Glutamatergic neuron (in vitro differentiated cells): ENCODE measurements at regions not wholly inside any gene's neighbourhood (a gene's known extent, or its start where the extent isn't known, plus 50 kb on each side); places are given as distances from the start of the nearest gene placed in this dataset.

Source experiments
- DNase-seq: peaks from one replicate; pipeline ENCODE4 v3.0.0; 2022
- H3K27ac Mint-ChIP-seq: one replicate; pipeline ENCODE4 v1.8.0; 2020; ENCODE audit warnings: mild to moderate bottlenecking, mixed read lengths, inconsistent platforms; ENCODE audit not compliant: unreplicated experiment
- H3K27me3 Mint-ChIP-seq: one replicate; pipeline ENCODE4 v1.8.0; 2020; ENCODE audit warnings: mild to moderate bottlenecking, moderate library complexity, mixed read lengths, inconsistent platforms; ENCODE audit not compliant: unreplicated experiment
- H3K36me3 Mint-ChIP-seq: one replicate; pipeline ENCODE4 v1.8.0; 2020; ENCODE audit warnings: mild to moderate bottlenecking, mixed read lengths, inconsistent platforms; ENCODE audit not compliant: unreplicated experiment
- H3K4me1 Mint-ChIP-seq: one replicate; pipeline ENCODE4 v1.8.0; 2020; ENCODE audit warnings: mild to moderate bottlenecking, low read depth, mixed read lengths, inconsistent platforms; ENCODE audit not compliant: unreplicated experiment
- H3K4me3 Mint-ChIP-seq: one replicate; pipeline ENCODE4 v1.8.0; 2020; ENCODE audit warnings: mild to moderate bottlenecking, mixed read lengths, inconsistent platforms; ENCODE audit not compliant: unreplicated experiment
- H3K9me3 Mint-ChIP-seq: one replicate; pipeline ENCODE4 v1.8.0; 2020; ENCODE audit warnings: mild to moderate bottlenecking, moderate library complexity, mixed read lengths, inconsistent platforms; ENCODE audit not compliant: unreplicated experiment
- TF ChIP-seq, protein P1 (sequence below): fragments of 200-600 bp; sonication (generic); IDR thresholded peaks from one replicate; pipeline ENCODE4 v1.5.0; 2021; ENCODE audit not compliant: partially characterized antibody, unreplicated experiment

- H3K36me3 Mint-ChIP-seq: no peaks in the 10 kb centered on the region
- H3K4me1 Mint-ChIP-seq: no peaks in the 10 kb centered on the region
- no peaks in the 10 kb centered on the region for H3K27me3 Mint-ChIP-seq
- TF ChIP-seq, protein P1, sequence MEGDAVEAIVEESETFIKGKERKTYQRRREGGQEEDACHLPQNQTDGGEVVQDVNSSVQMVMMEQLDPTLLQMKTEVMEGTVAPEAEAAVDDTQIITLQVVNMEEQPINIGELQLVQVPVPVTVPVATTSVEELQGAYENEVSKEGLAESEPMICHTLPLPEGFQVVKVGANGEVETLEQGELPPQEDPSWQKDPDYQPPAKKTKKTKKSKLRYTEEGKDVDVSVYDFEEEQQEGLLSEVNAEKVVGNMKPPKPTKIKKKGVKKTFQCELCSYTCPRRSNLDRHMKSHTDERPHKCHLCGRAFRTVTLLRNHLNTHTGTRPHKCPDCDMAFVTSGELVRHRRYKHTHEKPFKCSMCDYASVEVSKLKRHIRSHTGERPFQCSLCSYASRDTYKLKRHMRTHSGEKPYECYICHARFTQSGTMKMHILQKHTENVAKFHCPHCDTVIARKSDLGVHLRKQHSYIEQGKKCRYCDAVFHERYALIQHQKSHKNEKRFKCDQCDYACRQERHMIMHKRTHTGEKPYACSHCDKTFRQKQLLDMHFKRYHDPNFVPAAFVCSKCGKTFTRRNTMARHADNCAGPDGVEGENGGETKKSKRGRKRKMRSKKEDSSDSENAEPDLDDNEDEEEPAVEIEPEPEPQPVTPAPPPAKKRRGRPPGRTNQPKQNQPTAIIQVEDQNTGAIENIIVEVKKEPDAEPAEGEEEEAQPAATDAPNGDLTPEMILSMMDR: no peak
- no peak for DNase-seq
- H3K9me3 Mint-ChIP-seq: no peaks in the 10 kb centered on the region
- no peak overlapping the region for H3K27ac Mint-ChIP-seq
- no peak overlapping the region for H3K4me3 Mint-ChIP-seq
These were observed 94.6 kb downstream of the COX18 start for GRCh38 chr4:72974694-72975487.

DNA sequence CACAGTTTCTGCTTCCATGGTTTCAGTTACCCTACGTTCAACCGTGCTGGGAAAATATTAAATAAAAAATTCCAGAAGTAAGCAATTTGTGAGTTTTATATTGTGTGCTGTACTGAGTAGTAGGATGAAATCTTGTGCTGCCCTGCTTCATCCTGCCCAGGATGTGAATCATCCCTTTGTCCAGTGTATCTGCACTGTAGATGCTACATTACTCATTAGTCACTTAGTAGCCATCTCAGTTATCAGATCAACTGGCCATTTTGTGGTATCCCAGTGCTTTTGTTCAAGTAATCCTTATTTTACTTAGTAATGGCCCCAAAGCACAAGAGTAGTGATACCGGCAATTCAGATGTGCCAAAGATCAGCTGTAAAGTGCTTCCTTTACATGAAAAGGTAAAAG is 97.9 kb downstream of the COX18 start:
- H3K27ac Mint-ChIP-seq: no peak overlapping the region
- no peak for DNase-seq
- no peak overlapping the region for H3K4me3 Mint-ChIP-seq
- H3K36me3 Mint-ChIP-seq: no peaks in the 10 kb centered on the region
- TF ChIP-seq, protein P1: no peak
- H3K4me1 Mint-ChIP-seq: no peaks in the 10 kb centered on the region
- no peaks in the 10 kb centered on the region for H3K9me3 Mint-ChIP-seq
- H3K27me3 Mint-ChIP-seq: no peaks in the 10 kb centered on the region

GRCh38 chr4:72970756-72971155 is 98.8 kb downstream of the COX18 start:
- Mint-ChIP-seq H3K9me3 (no peaks in the 10 kb centered on the region), H3K4me3 (no peak overlapping the region), H3K4me1 (no peaks in the 10 kb centered on the region), H3K27me3 (no peaks in the 10 kb centered on the region), H3K27ac (no peak overlapping the region), H3K36me3 (no peaks in the 10 kb centered on the region)
- DNase-seq: no peak
- TF ChIP-seq, protein P1: no peak

DNA sequence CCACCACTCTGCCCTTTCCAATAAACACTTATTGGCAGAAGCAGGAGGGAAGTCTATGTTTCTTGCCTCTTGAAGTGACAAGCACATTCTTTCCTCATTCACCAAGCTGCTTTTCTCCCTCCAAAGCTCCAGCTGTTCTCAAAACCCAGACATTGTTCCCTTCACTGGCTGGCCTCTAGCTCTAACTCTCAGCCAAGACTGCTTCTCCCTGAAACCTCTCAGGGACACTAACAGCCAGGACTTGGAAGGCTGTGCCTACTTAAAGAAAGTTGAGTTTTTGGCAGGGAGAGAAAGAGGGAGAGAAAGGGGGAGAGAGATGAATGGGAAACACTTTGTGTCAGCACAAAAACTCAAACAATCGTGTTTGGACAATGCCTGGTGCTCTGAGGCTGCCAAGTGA is 99.5 kb downstream of the COX18 start:
- no peak for DNase-seq

DNA sequence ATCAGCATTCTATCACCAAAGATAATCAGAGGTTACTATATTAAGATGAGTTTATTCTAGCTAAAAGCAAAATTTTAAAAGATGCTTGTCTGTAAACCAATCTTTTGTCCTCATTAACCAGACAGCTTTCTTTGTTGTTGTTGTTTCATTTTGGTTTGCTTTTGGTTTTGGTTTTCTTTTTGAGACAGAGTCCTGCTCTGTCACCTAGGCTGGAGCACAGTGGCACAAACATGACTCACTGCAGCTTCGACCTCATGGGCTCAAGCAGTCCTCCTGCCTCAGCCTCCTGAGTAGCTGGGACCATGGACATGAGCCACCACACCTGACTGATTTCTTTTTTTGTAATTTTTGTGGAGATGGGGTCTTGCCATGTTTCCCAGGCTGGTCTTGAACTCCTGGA is 102.9 kb downstream of the COX18 start:
- H3K4me3 Mint-ChIP-seq: no peak overlapping the region
- no peak for DNase-seq
- H3K36me3 Mint-ChIP-seq: peaks cover 12% of the 10 kb centered on the region
- H3K27ac Mint-ChIP-seq: no peak overlapping the region
- peaks cover 6% of the 10 kb centered on the region for H3K9me3 Mint-ChIP-seq
- H3K27me3 Mint-ChIP-seq: peaks cover 1% of the 10 kb centered on the region
- TF ChIP-seq, protein P1: no peak
- H3K4me1 Mint-ChIP-seq: no peaks in the 10 kb centered on the region

More for the DNA sequence above, 99.5 kb downstream of the COX18 start:
- no peaks in the 10 kb centered on the region for H3K4me1 Mint-ChIP-seq
- no peak overlapping the region for H3K27ac Mint-ChIP-seq
- H3K9me3 Mint-ChIP-seq: no peaks in the 10 kb centered on the region
- no peak overlapping the region for H3K4me3 Mint-ChIP-seq
- no peaks in the 10 kb centered on the region for H3K36me3 Mint-ChIP-seq
- TF ChIP-seq, protein P1: no peak
- no peaks in the 10 kb centered on the region for H3K27me3 Mint-ChIP-seq
